ENCODE measurements at regions not wholly inside any gene's neighbourhood (a gene's known extent, or its start where the extent isn't known, plus 50 kb on each side); places are given as distances from the start of the nearest gene placed in this dataset.
A peak's percentile ranks its signal among the peaks of the same experiment; 100 is the strongest.

- H3K27me3 Mint-ChIP-seq = peaks cover 7% of the 10 kb centered on the region
- no peak overlapping the region for H3K27ac Mint-ChIP-seq
- no peaks in the 10 kb centered on the region for H3K9me3 Mint-ChIP-seq
- DNase-seq = no peak
- H3K4me1 Mint-ChIP-seq = no peaks in the 10 kb centered on the region
- H3K36me3 Mint-ChIP-seq = no peaks in the 10 kb centered on the region
- no peak overlapping the region for H3K4me3 Mint-ChIP-seq
Observed at GRCh38 chr4:89665662-89666061, 171.3 kb downstream of the SNCA start.

- Mint-ChIP-seq H3K27ac (no peak overlapping the region), H3K27me3 (peaks cover 5% of the 10 kb centered on the region), H3K36me3 (no peaks in the 10 kb centered on the region), H3K9me3 (no peaks in the 10 kb centered on the region), H3K4me1 (no peaks in the 10 kb centered on the region), H3K4me3 (no peak overlapping the region)
- no peak for DNase-seq
Observed at GRCh38 chr4:89664521-89664920, 172.4 kb downstream of the SNCA start.

GRCh38 chr4:89661173-89661899, 175.6 kb downstream of the SNCA start:
- Mint-ChIP-seq H3K9me3 (no peaks in the 10 kb centered on the region), H3K27me3 (no peaks in the 10 kb centered on the region), H3K27ac (no peak overlapping the region), H3K4me1 (peaks cover 2% of the 10 kb centered on the region), H3K36me3 (no peaks in the 10 kb centered on the region), H3K4me3 (no peak overlapping the region)
- DNase-seq = no peak

- Mint-ChIP-seq H3K27me3 (no peaks in the 10 kb centered on the region), H3K9me3 (no peaks in the 10 kb centered on the region), H3K4me3 (no peak overlapping the region), H3K4me1 (peaks cover 2% of the 10 kb centered on the region), H3K36me3 (no peaks in the 10 kb centered on the region), H3K27ac (no peak overlapping the region)
- DNase-seq = no peak
Observed at GRCh38 chr4:89660444-89661172, 176.4 kb downstream of the SNCA start.

GRCh38 chr4:89658701-89659024, 178.3 kb downstream of the SNCA start:
- Mint-ChIP-seq H3K36me3 (no peaks in the 10 kb centered on the region), H3K27ac (no peak overlapping the region), H3K9me3 (no peaks in the 10 kb centered on the region), H3K4me3 (no peak overlapping the region), H3K4me1 (peaks cover 2% of the 10 kb centered on the region), H3K27me3 (no peaks in the 10 kb centered on the region)
- no peak for DNase-seq

GRCh38 chr4:89657931-89658700, 178.8 kb downstream of the SNCA start:
- no peaks in the 10 kb centered on the region for H3K27me3 Mint-ChIP-seq
- no peak overlapping the region for H3K4me3 Mint-ChIP-seq
- no peaks in the 10 kb centered on the region for H3K36me3 Mint-ChIP-seq
- DNase-seq = no peak
- H3K9me3 Mint-ChIP-seq = no peaks in the 10 kb centered on the region
- peaks cover 2% of the 10 kb centered on the region for H3K4me1 Mint-ChIP-seq
- no peak overlapping the region for H3K27ac Mint-ChIP-seq

GRCh38 chr4:89653012-89653411, 183.9 kb downstream of the SNCA start:
- Mint-ChIP-seq H3K4me1 (no peaks in the 10 kb centered on the region), H3K4me3 (no peak overlapping the region), H3K9me3 (no peaks in the 10 kb centered on the region), H3K36me3 (no peaks in the 10 kb centered on the region), H3K27ac (no peak overlapping the region), H3K27me3 (no peaks in the 10 kb centered on the region)
- no peak for DNase-seq

- Mint-ChIP-seq H3K36me3 (no peaks in the 10 kb centered on the region), H3K27me3 (peaks cover 4% of the 10 kb centered on the region), H3K4me3 (no peak overlapping the region), H3K27ac (no peak overlapping the region), H3K9me3 (no peaks in the 10 kb centered on the region), H3K4me1 (no peaks in the 10 kb centered on the region)
- no peak for DNase-seq
Observed at GRCh38 chr4:89645482-89645881, 191.5 kb downstream of the SNCA start.

GRCh38 chr4:89641367-89641687, 195.6 kb downstream of the SNCA start:
- Mint-ChIP-seq H3K9me3 (no peaks in the 10 kb centered on the region), H3K36me3 (no peaks in the 10 kb centered on the region), H3K27me3 (peaks cover 4% of the 10 kb centered on the region), H3K27ac (no peak overlapping the region), H3K4me1 (no peaks in the 10 kb centered on the region), H3K4me3 (no peak overlapping the region)
- no peak for DNase-seq

- DNase-seq = no peak
- Mint-ChIP-seq H3K27ac (no peak overlapping the region), H3K36me3 (no peaks in the 10 kb centered on the region), H3K27me3 (peaks cover 4% of the 10 kb centered on the region), H3K4me1 (no peaks in the 10 kb centered on the region), H3K9me3 (no peaks in the 10 kb centered on the region), H3K4me3 (no peak overlapping the region)
Observed at GRCh38 chr4:89640620-89641366, 196.2 kb downstream of the SNCA start.

GRCh38 chr4:89639395-89639794, 197.6 kb downstream of the SNCA start:
- Mint-ChIP-seq H3K4me1 (no peaks in the 10 kb centered on the region), H3K4me3 (no peak overlapping the region), H3K9me3 (no peaks in the 10 kb centered on the region), H3K36me3 (no peaks in the 10 kb centered on the region), H3K27ac (no peak overlapping the region), H3K27me3 (peaks cover 4% of the 10 kb centered on the region)
- no peak for DNase-seq

GRCh38 chr4:89625599-89626293, 211.2 kb downstream of the SNCA start:
- H3K9me3 Mint-ChIP-seq = no peaks in the 10 kb centered on the region
- no peaks in the 10 kb centered on the region for H3K36me3 Mint-ChIP-seq
- no peak overlapping the region for H3K27ac Mint-ChIP-seq
- no peak overlapping the region for H3K4me3 Mint-ChIP-seq
- peaks cover 13% of the 10 kb centered on the region for H3K27me3 Mint-ChIP-seq
- no peak for DNase-seq
- H3K4me1 Mint-ChIP-seq = no peaks in the 10 kb centered on the region

- H3K4me1 Mint-ChIP-seq = peaks cover 13% of the 10 kb centered on the region
- peaks cover 5% of the 10 kb centered on the region for H3K27me3 Mint-ChIP-seq
- no peaks in the 10 kb centered on the region for H3K9me3 Mint-ChIP-seq
- H3K27ac Mint-ChIP-seq = peak overlapping the region; percentile 80
- peak overlapping the region; percentile 26 for H3K4me3 Mint-ChIP-seq
- no peaks in the 10 kb centered on the region for H3K36me3 Mint-ChIP-seq
- no peak for DNase-seq
Observed at GRCh38 chr4:89619206-89619962, 217.6 kb downstream of the SNCA start.

- Mint-ChIP-seq H3K4me3 (no peak overlapping the region), H3K9me3 (no peaks in the 10 kb centered on the region), H3K4me1 (peaks cover 13% of the 10 kb centered on the region), H3K27ac (no peak overlapping the region), H3K27me3 (peaks cover 5% of the 10 kb centered on the region), H3K36me3 (no peaks in the 10 kb centered on the region)
- no peak for DNase-seq
Observed at GRCh38 chr4:89618151-89618550, 218.8 kb downstream of the SNCA start.

All from activated naive CD8-positive, alpha-beta T cell treated with anti-CD3 and anti-CD28 coated beads for 36 hours (primary cell).